GM19328 (cell line): ENCODE measurements at regions not wholly inside any gene's neighbourhood (a gene's known extent, or its start where the extent isn't known, plus 50 kb on each side); places are given as distances from the start of the nearest gene placed in this dataset.

Source experiments
- ATAC-seq: cut with Tn5 transposase; IDR thresholded peaks from one replicate; pipeline ENCODE4 v1.9.1; 2021; ENCODE audit warnings: mild to moderate bottlenecking, moderate library complexity; ENCODE audit not compliant: unreplicated experiment

DNA sequence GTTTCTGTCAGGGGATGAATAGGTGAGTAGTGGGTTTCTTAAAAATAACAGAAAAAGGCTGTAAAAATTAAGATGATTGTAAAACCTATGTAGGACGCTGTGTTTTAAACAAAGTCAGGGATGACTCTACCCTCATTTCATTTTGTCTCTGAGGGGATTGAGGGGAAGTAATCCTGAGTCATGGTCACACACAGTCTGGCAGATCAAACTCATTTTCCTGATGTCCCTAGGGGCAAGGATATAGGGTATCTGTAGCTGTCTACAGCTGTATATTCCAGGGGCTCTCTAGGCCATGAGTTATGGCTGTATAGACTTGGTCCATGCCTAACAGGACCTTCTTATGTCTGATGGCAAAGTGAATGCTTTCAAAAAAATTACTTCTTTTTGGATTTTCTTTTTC lies 421.1 kb downstream of the PDCD6IP start:
- no peak for ATAC-seq

- no peak for ATAC-seq
These were observed 427.5 kb downstream of the PDCD6IP start for GRCh38 chr3:34225821-34226366.

GRCh38 chr3:34229876-34230275 lies 431.4 kb downstream of the PDCD6IP start:
- no peak for ATAC-seq

DNA sequence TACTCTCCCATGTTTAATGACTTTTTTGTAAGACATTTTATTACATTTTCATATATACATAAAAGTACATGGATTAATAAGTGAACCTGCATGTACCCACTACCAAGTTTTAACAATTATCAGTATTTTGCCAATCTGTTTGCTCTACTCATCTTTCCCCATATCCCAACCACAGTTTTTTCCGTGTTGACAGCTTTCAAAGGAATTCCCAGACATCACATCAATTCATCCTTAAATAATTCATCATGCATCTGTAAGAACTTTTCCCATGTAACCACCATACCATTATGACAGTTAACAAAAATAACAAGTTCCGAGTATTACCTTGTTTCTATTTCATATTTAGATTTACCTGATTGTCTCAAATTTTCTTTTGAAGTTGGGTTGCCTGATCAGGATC lies 436.7 kb downstream of the PDCD6IP start:
- ATAC-seq, result no peak

- no peak for ATAC-seq
These were observed 439.5 kb downstream of the PDCD6IP start for GRCh38 chr3:34237946-34238345.

- ATAC-seq, result no peak
These were observed 440.0 kb downstream of the PDCD6IP start for GRCh38 chr3:34238407-34238806.

DNA sequence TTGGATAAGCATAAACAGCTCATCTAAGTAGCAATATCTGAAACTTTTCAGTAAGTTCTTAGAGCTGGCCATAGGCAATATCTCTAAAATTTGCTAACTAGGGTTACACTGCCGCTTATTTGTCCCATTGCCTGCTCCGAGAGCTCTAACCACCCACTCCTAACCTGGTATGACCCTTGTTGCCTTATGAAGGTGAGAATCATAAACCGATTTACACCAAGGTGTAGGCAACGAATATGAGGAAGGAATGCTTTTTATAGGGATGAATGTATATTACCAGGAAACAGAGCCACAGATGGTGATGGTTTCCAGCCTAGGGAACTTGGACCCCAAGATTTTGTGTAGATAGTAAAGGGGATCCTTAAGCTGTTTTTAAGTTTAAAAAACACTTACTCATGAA lies 440.9 kb downstream of the PDCD6IP start:
- ATAC-seq, result no peak

- ATAC-seq, result no peak
These were observed 441.4 kb downstream of the PDCD6IP start for GRCh38 chr3:34239875-34240274.

GRCh38 chr3:34247401-34247800 lies 449.0 kb downstream of the PDCD6IP start:
- no peak for ATAC-seq

DNA sequence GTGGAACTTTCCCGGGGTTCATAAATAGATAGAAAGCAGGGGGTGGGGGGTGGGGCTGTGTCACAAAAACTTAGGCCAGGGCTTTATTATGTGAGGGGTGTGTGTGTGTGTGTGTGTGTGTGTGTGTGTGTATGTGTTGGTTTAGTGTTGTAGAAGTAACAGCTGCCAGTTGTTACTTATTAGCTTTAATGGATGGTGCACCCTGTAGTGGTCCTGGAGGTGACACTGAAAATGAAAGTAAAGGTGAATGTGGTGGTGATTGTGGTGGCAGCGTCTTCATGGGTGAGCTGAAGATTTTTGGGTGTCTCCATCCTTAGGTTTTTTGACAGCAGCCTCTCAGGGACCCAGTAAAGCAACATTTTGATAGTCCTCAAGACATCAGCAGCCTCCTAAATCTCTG lies 449.9 kb downstream of the PDCD6IP start:
- ATAC-seq, result peak; percentile 66

- no peak for ATAC-seq
These were observed 455.9 kb downstream of the PDCD6IP start for GRCh38 chr3:34254285-34254684.

- no peak for ATAC-seq
These were observed 457.6 kb downstream of the PDCD6IP start for GRCh38 chr3:34256021-34256420.

DNA sequence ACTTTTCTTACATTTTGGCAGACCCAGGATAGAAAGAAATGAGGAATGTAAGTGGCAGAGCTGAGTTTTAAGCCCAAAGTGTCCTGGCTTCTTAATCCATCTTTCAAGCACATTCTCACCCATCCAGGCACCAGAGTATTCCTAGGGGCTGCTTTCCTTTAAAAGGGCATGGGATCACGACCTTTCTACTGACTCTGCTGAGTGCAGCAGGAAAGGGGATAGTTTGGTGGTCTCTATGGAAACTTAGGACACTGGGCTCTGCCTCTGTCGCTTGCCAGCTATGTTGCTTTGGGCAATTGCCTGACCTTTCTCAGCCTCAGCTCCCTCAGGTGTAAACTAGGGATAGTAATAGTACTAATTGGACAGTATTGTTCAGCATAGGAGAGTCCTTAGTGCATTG lies 458.4 kb downstream of the PDCD6IP start:
- ATAC-seq, result no peak

DNA sequence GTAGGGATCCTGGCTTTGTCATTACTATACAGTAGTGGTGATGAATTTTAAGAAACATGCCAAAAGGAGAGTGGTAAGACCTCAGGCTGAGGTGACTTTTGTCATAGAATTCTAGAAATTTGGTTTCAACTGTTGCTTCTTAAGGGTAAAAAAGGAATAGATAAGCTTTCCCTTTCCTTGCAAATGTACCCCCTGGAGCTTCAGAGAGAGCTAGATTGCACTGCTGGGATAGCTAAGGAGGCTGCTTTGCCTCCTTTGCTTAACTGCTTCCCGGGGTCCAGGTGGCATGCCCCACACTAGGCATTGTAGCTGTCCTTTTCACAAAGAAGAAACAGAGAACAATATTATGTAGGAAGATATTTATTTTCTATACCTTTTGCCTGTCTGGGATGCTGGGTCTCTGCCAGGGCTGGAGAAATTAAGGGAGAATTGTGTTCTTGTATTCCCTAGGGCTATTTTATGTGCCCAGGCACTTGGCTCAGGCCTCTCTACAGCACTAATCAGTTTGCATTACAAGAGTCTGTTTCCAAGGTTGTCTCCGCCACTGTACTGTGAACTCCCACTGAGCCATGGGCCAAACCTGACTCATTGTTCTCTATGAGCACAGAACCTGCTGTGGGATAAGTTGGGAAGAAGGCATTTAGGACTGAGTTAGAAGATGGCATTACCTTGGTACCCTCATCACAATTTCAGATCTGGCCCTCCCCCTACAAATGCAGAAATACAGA lies 460.0 kb downstream of the PDCD6IP start:
- ATAC-seq, result no peak

GRCh38 chr3:34260271-34261000 lies 462.0 kb downstream of the PDCD6IP start:
- ATAC-seq, result peak; percentile 42

GRCh38 chr3:34261001-34261385 lies 462.6 kb downstream of the PDCD6IP start:
- ATAC-seq, result no peak

- no peak for ATAC-seq
These were observed 464.7 kb downstream of the PDCD6IP start for GRCh38 chr3:34263101-34263621.

DNA sequence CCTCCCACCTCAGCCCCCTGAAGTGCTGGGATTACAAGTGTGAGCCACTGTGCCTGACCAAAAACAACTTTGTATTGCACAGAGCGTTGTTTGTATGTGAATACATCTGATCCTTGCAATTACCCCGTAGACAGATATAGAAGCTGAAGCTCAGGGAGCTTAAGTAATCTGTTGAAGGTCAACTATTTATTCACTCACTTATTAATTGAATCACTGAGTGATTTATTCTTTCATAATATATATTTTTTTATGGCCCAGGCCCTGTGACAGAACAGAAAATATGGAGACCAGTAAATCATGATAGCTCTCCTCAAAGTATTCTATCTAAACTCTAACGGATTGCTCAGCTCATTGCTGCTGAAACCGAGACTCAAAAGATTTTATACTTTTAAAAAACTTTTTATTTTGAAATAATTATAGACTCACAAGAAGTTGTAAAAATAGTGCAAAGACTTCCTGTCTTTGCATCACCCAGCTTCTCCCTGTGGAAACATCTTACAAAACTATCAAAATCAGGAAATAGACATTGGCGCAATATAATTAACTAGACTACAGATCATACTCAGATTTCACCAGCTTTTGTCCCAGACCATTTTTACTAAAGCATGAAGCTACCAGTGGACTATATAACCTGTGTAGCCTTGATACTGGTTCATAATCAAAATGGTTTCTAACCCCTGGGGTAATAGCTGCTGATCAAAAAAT lies 466.1 kb downstream of the PDCD6IP start:
- no peak for ATAC-seq

DNA sequence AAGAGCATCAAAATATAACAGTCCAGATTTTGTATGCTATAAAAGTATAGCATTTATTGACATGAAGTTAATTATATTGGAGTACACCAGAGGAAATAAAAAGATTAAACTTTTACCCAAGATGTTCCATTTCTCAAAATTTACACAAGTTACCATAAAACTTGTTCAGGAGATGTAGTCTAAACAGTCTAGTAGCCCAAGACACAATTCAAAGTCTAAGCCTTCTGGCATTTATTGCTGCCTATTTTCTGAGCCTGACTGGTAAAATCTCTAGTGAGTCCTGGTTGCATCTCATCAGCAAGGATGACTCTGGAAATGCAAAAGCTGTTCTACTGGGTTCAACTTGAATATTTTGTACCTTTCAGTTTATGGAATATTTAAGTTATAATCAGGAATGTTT lies 468.7 kb downstream of the PDCD6IP start:
- no peak for ATAC-seq

GRCh38 chr3:34268032-34268709 lies 469.7 kb downstream of the PDCD6IP start:
- no peak for ATAC-seq

DNA sequence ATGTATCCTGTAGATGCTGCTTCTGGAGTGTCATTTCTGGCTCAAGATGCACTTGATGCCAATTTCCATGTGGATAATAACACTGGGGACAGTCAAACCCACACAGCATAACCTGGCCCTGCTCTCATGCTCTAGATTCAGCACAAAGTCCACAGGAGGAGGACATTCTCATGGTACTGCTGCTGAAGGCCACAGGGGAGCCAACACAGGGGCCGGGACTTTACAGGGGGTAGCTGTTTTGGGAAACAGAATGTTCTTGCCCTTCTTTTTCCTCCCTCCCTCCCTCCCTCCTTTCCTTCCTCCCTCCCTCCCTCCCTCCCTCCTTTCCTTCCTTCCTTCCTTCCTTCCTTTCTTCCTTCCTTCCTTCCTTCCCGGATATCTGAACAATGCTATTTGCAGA lies 477.4 kb downstream of the PDCD6IP start:
- no peak for ATAC-seq
